SK-N-SH treated with all-trans-retinoic acid at 6 μM for 48 hours (cell line): ENCODE measurements at regions not wholly inside any gene's neighbourhood (a gene's known extent, or its start where the extent isn't known, plus 50 kb on each side); places are given as distances from the start of the nearest gene placed in this dataset.

Experiments
- ARNTL ChIP-seq: fragments of 450-650 bp; formaldehyde crosslinking; IDR thresholded peaks from 2 replicates; pipeline ENCODE4 v1.5.0; 2020; ENCODE audit warnings: low read depth, mild to moderate bottlenecking, moderate library complexity, borderline replicate concordance
- OSR1 ChIP-seq: fragments of 250-450 bp; sonication (Bioruptor Pico); IDR thresholded peaks from 2 replicates; pipeline ENCODE4 v1.8.0; 2022; ENCODE audit warnings: moderate library complexity, mild to moderate bottlenecking, inconsistent platforms
- SNAI2 ChIP-seq: fragments of 250-450 bp; sonication (Bioruptor Pico); IDR thresholded peaks from 2 replicates; pipeline ENCODE4 v1.5.0; 2020; ENCODE audit warnings: mild to moderate bottlenecking, moderate library complexity
- ZNF70 ChIP-seq: fragments of 450-650 bp; formaldehyde crosslinking; IDR thresholded peaks from 2 replicates; pipeline ENCODE4 v1.5.0; 2020; ENCODE audit warnings: mild to moderate bottlenecking, moderate library complexity

DNA sequence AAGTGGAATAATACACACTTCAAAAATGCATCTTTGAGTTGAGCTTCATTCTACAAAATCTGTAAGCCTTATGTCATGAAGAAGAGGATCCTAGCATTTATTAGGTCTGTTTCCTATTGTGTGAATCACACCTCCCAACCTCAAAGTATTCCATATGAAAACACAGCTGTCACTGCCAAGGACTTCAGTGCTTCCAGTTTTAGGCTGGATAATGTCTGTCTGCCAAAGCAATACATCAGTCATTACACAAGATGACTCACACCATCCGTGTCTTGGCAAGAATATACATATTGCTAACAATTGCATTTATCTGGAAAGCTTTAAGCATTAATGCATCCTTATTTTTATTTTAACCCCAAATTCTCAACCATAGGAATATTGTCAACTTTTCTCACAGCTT, 125.7 kb upstream of the TMPRSS15 start:
- TF ChIP-seq SNAI2 (CRISPR knock-in tag): no peak
- TF ChIP-seq ARNTL (CRISPR knock-in tag): no peak
- no peak for TF ChIP-seq ZNF70 (CRISPR knock-in tag)
- TF ChIP-seq OSR1: no peak
